ENCODE measurements at regions not wholly inside any gene's neighbourhood (a gene's known extent, or its start where the extent isn't known, plus 50 kb on each side); places are given as distances from the start of the nearest gene placed in this dataset.

GRCh38 chr5:133825631-133826289 lies 142.7 kb downstream of the C5orf15 start:
- TF ChIP-seq EP300 (conservative IDR thresholded peaks at IDR 0.05; ENCODE audit: poor library complexity, severe bottlenecking) (peak; percentile 26), EZH2 (IDR thresholded peaks at IDR 0.05; ENCODE audit: borderline replicate concordance, insufficient read depth, low read length, poor library complexity, severe bottlenecking) (no peak)
- Histone ChIP-seq H4K20me1 (ENCODE audit: insufficient read depth) (no peaks in the 10 kb centered on the region), H3K9me2 (ENCODE audit: insufficient read depth, low read length) (no peaks in the 10 kb centered on the region), H3K27ac (ENCODE audit: low read length) (no peak overlapping the region), H3K79me2 (replicated peaks; ENCODE audit: insufficient read depth, low read length) (no peaks in the 10 kb centered on the region), H3K9ac (ENCODE audit: low read length) (no peak overlapping the region), H3K9me3 (ENCODE audit: low read length) (no peaks in the 10 kb centered on the region), H3K4me3 (ENCODE audit: low read length) (no peak overlapping the region), H2AFZ (ENCODE audit: low read depth, low read length) (no peak overlapping the region), H3K36me3 (ENCODE audit: insufficient read depth, low read length) (no peaks in the 10 kb centered on the region), H3K4me2 (ENCODE audit: low read length) (no peak overlapping the region), H3K27me3 (ENCODE audit: insufficient read depth, low read depth, low read length) (no peaks in the 10 kb centered on the region), H3F3A (ENCODE audit: insufficient read depth, low read length, poor library complexity, severe bottlenecking) (no peaks in the 10 kb centered on the region)

- H3K79me2 ChIP-seq (replicated peaks; ENCODE audit: insufficient read depth, low read length): no peaks in the 10 kb centered on the region
- no peaks in the 10 kb centered on the region for H3K36me3 ChIP-seq (ENCODE audit: insufficient read depth, low read length)
- TF ChIP-seq SMC3 (conservative IDR thresholded peaks at IDR 0.05; ENCODE audit: poor library complexity) (no peak), RAD21 (conservative IDR thresholded peaks at IDR 0.05) (no peak), TAF1 (IDR thresholded peaks at IDR 0.05; ENCODE audit: low read depth) (no peak), MXI1 (conservative IDR thresholded peaks at IDR 0.05; ENCODE audit: poor library complexity, severe bottlenecking) (no peak), EZH2 (IDR thresholded peaks at IDR 0.05; ENCODE audit: borderline replicate concordance, insufficient read depth, low read length, poor library complexity, severe bottlenecking) (no peak), EP300 (conservative IDR thresholded peaks at IDR 0.05; ENCODE audit: poor library complexity, severe bottlenecking) (no peak), POLR2AphosphoS5 (IDR thresholded peaks at IDR 0.05) (no peak)
- TF ChIP-seq, protein P1, sequence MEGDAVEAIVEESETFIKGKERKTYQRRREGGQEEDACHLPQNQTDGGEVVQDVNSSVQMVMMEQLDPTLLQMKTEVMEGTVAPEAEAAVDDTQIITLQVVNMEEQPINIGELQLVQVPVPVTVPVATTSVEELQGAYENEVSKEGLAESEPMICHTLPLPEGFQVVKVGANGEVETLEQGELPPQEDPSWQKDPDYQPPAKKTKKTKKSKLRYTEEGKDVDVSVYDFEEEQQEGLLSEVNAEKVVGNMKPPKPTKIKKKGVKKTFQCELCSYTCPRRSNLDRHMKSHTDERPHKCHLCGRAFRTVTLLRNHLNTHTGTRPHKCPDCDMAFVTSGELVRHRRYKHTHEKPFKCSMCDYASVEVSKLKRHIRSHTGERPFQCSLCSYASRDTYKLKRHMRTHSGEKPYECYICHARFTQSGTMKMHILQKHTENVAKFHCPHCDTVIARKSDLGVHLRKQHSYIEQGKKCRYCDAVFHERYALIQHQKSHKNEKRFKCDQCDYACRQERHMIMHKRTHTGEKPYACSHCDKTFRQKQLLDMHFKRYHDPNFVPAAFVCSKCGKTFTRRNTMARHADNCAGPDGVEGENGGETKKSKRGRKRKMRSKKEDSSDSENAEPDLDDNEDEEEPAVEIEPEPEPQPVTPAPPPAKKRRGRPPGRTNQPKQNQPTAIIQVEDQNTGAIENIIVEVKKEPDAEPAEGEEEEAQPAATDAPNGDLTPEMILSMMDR (IDR thresholded peaks at IDR 0.05; ENCODE audit: poor library complexity, severe bottlenecking): no peak
- TF ChIP-seq, protein P2, sequence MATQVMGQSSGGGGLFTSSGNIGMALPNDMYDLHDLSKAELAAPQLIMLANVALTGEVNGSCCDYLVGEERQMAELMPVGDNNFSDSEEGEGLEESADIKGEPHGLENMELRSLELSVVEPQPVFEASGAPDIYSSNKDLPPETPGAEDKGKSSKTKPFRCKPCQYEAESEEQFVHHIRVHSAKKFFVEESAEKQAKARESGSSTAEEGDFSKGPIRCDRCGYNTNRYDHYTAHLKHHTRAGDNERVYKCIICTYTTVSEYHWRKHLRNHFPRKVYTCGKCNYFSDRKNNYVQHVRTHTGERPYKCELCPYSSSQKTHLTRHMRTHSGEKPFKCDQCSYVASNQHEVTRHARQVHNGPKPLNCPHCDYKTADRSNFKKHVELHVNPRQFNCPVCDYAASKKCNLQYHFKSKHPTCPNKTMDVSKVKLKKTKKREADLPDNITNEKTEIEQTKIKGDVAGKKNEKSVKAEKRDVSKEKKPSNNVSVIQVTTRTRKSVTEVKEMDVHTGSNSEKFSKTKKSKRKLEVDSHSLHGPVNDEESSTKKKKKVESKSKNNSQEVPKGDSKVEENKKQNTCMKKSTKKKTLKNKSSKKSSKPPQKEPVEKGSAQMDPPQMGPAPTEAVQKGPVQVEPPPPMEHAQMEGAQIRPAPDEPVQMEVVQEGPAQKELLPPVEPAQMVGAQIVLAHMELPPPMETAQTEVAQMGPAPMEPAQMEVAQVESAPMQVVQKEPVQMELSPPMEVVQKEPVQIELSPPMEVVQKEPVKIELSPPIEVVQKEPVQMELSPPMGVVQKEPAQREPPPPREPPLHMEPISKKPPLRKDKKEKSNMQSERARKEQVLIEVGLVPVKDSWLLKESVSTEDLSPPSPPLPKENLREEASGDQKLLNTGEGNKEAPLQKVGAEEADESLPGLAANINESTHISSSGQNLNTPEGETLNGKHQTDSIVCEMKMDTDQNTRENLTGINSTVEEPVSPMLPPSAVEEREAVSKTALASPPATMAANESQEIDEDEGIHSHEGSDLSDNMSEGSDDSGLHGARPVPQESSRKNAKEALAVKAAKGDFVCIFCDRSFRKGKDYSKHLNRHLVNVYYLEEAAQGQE (IDR thresholded peaks at IDR 0.05; ENCODE audit: borderline replicate concordance): no peak
- H3F3A ChIP-seq (ENCODE audit: insufficient read depth, low read length, poor library complexity, severe bottlenecking): no peaks in the 10 kb centered on the region
- no peak overlapping the region for H3K4me2 ChIP-seq (ENCODE audit: low read length)
- H3K9me3 ChIP-seq (ENCODE audit: low read length): no peaks in the 10 kb centered on the region
- no peak overlapping the region for H3K9ac ChIP-seq (ENCODE audit: low read length)
- H3K27ac ChIP-seq (ENCODE audit: low read length): no peak overlapping the region
- H4K20me1 ChIP-seq (ENCODE audit: insufficient read depth): no peaks in the 10 kb centered on the region
- no peaks in the 10 kb centered on the region for H3K27me3 ChIP-seq (ENCODE audit: insufficient read depth, low read depth, low read length)
- no peaks in the 10 kb centered on the region for H3K9me2 ChIP-seq (ENCODE audit: insufficient read depth, low read length)
- H3K4me3 ChIP-seq (ENCODE audit: low read length): no peak overlapping the region
- no peak overlapping the region for H2AFZ ChIP-seq (ENCODE audit: low read depth, low read length)
These were observed 143.7 kb downstream of the C5orf15 start for GRCh38 chr5:133824661-133825254.

Data from neural cell (in vitro differentiated cells).